K562 (cell line): ENCODE measurements at regions not wholly inside any gene's neighbourhood (a gene's known extent, or its start where the extent isn't known, plus 50 kb on each side); places are given as distances from the start of the nearest gene placed in this dataset.

ENCODE experiments used
- E2F1 ChIP-seq: sonication (generic); formaldehyde crosslinking; IDR thresholded peaks from 2 replicates; pipeline ENCODE4 v1.8.1; 2023; ENCODE audit warnings: mild to moderate bottlenecking, missing genetic modification reagents, moderate library complexity
- E2F3 ChIP-seq: fragments of 250-450 bp; sonication (Bioruptor Pico); IDR thresholded peaks from 2 replicates; pipeline ENCODE4 v1.4.0; 2020; ENCODE audit warnings: mild to moderate bottlenecking
- HDAC1 ChIP-seq, 2 experiments: fragments of 450-650 bp; IDR thresholded peaks; 2 replicates each; pipeline ENCODE4 v1.6.1; 2016 to 2017; ENCODE audit warnings: inconsistent platforms in 1 of 2, mild to moderate bottlenecking in 1 of 2, moderate library complexity in 1 of 2
- KAT7 ChIP-seq: sonication (generic); formaldehyde crosslinking; IDR thresholded peaks from 2 replicates; pipeline ENCODE4 v1.8.0; 2022; ENCODE audit warnings: missing genetic modification reagents, mild to moderate bottlenecking, borderline replicate concordance
- NR4A1 ChIP-seq, 2 experiments: fragments of 250-450 bp in 1 of 2; fragments of 450-650 bp in 1 of 2; sonication (Bioruptor Pico) in 1 of 2; IDR thresholded peaks; 2 replicates each; pipeline versions ENCODE4 v1.4.0 to v1.6.1; 2016 to 2020; ENCODE audit warnings: mild to moderate bottlenecking in 2 of 2, missing compliant biosample characterization in 1 of 2, missing genetic modification characterization in 1 of 2, moderate library complexity in 1 of 2
- PHF21A ChIP-seq: fragments of 450-650 bp; IDR thresholded peaks from 2 replicates; pipeline ENCODE4 v1.6.1; 2017; ENCODE audit warnings: low read depth, borderline replicate concordance
- POLR2AphosphoS2 ChIP-seq: IDR thresholded peaks from 2 replicates; pipeline ENCODE4 v1.6.1; 2012; ENCODE audit warnings: low read length, improper control_type of control experiment
- RFX5 ChIP-seq: IDR thresholded peaks from 2 replicates; pipeline ENCODE4 v1.6.1; 2011; ENCODE audit warnings: low read depth, mild to moderate bottlenecking, improper control_type of control experiment, low read length
- USF1 ChIP-seq: sonication (generic); formaldehyde crosslinking; IDR thresholded peaks from 2 replicates; pipeline ENCODE4 v1.9.0; 2022; ENCODE audit warnings: mild to moderate bottlenecking, missing genetic modification reagents
- ZBTB11 ChIP-seq, 3 experiments: fragments of 200-800 bp in 1 of 3; fragments of 250-450 bp in 1 of 3; fragments of 450-650 bp in 1 of 3; sonication (Bioruptor Pico) in 1 of 3; sonication (Bioruptor generic) in 1 of 3; formaldehyde crosslinking in 1 of 3; IDR thresholded peaks; 2 replicates each; pipeline versions ENCODE4 v1.6.1 to v1.8.0; 2016 to 2022; ENCODE audit warnings: mild to moderate bottlenecking in 2 of 3, missing genetic modification characterization in 2 of 3, missing compliant biosample characterization in 1 of 3, moderate library complexity in 1 of 3
- ZKSCAN1 ChIP-seq: fragments of 150-350 bp; IDR thresholded peaks from 2 replicates; pipeline ENCODE4 v1.6.1; 2016; ENCODE audit warnings: low read depth, low read length
- ZNF398 ChIP-seq: fragments of 250-450 bp; sonication (Bioruptor Pico); IDR thresholded peaks from 2 replicates; pipeline ENCODE4 v1.8.0; 2021; ENCODE audit warnings: moderate library complexity, mild to moderate bottlenecking, inconsistent platforms
- ZNF764 ChIP-seq: fragments of 250-450 bp; sonication (Bioruptor Pico); IDR thresholded peaks from 2 replicates; pipeline ENCODE4 v1.4.0; 2020; ENCODE audit warnings: low read depth, mild to moderate bottlenecking, moderate library complexity
- TF ChIP-seq, protein P1 (sequence below): fragments of 450-650 bp; IDR thresholded peaks from 2 replicates; pipeline ENCODE4 v1.6.1; 2017; ENCODE audit warnings: antibody characterized with exemption
- TF ChIP-seq, protein P2 (sequence below): fragments of 450-650 bp; IDR thresholded peaks from one replicate; pipeline ENCODE4 v1.6.1; 2018; ENCODE audit warnings: mild to moderate bottlenecking, moderate library complexity; ENCODE audit not compliant: partially characterized antibody

- TF ChIP-seq RFX5 (no peak), ZNF398 (CRISPR knock-in tag) (no peak), PHF21A (no peak), KAT7 (CRISPR knock-in tag) (peak; percentile 86; the same call in 1 of the 2 replicates), ZKSCAN1 (no peak), ZBTB11 (CRISPR knock-in tag; IDR thresholded peaks at IDR 0.05) (peak in 2 of 3 experiments; percentile 83 to 93; a peak in 5 of 6 replicates), NR4A1 (CRISPR knock-in tag; IDR thresholded peaks at IDR 0.05) (no peak), NR4A1 (tag; IDR thresholded peaks at IDR 0.05) (peak; percentile 65; the same call in 1 of the 2 replicates), POLR2AphosphoS2 (no peak), HDAC1 (IDR thresholded peaks at IDR 0.05) (peak in 1 of 2 experiments; percentile 23; a peak in 1 of 4 replicates), E2F1 (CRISPR knock-in tag) (peak; percentile 73), E2F3 (0 out of 2 replicates have a peak, but pooled peaks have one; percentile 25), USF1 (no peak), ZNF764 (CRISPR knock-in tag) (peak; percentile 82)
- TF ChIP-seq, protein P1, sequence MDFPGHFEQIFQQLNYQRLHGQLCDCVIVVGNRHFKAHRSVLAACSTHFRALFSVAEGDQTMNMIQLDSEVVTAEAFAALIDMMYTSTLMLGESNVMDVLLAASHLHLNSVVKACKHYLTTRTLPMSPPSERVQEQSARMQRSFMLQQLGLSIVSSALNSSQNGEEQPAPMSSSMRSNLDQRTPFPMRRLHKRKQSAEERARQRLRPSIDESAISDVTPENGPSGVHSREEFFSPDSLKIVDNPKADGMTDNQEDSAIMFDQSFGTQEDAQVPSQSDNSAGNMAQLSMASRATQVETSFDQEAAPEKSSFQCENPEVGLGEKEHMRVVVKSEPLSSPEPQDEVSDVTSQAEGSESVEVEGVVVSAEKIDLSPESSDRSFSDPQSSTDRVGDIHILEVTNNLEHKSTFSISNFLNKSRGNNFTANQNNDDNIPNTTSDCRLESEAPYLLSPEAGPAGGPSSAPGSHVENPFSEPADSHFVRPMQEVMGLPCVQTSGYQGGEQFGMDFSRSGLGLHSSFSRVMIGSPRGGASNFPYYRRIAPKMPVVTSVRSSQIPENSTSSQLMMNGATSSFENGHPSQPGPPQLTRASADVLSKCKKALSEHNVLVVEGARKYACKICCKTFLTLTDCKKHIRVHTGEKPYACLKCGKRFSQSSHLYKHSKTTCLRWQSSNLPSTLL, result no peak
- TF ChIP-seq, protein P2, sequence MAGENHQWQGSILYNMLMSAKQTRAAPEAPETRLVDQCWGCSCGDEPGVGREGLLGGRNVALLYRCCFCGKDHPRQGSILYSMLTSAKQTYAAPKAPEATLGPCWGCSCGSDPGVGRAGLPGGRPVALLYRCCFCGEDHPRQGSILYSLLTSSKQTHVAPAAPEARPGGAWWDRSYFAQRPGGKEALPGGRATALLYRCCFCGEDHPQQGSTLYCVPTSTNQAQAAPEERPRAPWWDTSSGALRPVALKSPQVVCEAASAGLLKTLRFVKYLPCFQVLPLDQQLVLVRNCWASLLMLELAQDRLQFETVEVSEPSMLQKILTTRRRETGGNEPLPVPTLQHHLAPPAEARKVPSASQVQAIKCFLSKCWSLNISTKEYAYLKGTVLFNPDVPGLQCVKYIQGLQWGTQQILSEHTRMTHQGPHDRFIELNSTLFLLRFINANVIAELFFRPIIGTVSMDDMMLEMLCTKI, result no peak
These were observed 64.9 kb upstream of the FCGR2A start (continued) for GRCh38 chr1:161440312-161440894.
